Bronchial epithelial cell (primary cell): ENCODE measurements at regions not wholly inside any gene's neighbourhood (a gene's known extent, or its start where the extent isn't known, plus 50 kb on each side); places are given as distances from the start of the nearest gene placed in this dataset.

Experiments
- DNase-seq: peaks from one replicate; pipeline ENCODE4 v3.0.0-alpha.2; 2010; ENCODE audit warnings: low read depth
- FAIRE-seq: peaks from 2 replicates; lab custom pipeline; 2011; peaks lifted over from hg19 to GRCh38; lab: Jason Lieb, UNC
- H3K27me3 ChIP-seq: 2 replicates; pipeline ENCODE4 v1.5.1; 2011; ENCODE audit warnings: low read length; ENCODE audit not compliant: control insufficient read depth, insufficient read depth
- H3K36me3 ChIP-seq: 2 replicates; pipeline ENCODE4 v1.5.1; 2011; ENCODE audit warnings: low read length; ENCODE audit not compliant: control insufficient read depth, insufficient read depth
- H3K4me3 ChIP-seq: 2 replicates; pipeline ENCODE4 v1.5.1; 2011; ENCODE audit warnings: mild to moderate bottlenecking, low read depth, low read length, control low read depth
- TF ChIP-seq, protein P1 (sequence below): IDR thresholded peaks from 2 replicates; pipeline ENCODE4 v1.5.1; 2011; ENCODE audit warnings: mild to moderate bottlenecking, moderate library complexity, low read length, control low read depth, inconsistent platforms; ENCODE audit not compliant: insufficient read depth, severe bottlenecking

DNA sequence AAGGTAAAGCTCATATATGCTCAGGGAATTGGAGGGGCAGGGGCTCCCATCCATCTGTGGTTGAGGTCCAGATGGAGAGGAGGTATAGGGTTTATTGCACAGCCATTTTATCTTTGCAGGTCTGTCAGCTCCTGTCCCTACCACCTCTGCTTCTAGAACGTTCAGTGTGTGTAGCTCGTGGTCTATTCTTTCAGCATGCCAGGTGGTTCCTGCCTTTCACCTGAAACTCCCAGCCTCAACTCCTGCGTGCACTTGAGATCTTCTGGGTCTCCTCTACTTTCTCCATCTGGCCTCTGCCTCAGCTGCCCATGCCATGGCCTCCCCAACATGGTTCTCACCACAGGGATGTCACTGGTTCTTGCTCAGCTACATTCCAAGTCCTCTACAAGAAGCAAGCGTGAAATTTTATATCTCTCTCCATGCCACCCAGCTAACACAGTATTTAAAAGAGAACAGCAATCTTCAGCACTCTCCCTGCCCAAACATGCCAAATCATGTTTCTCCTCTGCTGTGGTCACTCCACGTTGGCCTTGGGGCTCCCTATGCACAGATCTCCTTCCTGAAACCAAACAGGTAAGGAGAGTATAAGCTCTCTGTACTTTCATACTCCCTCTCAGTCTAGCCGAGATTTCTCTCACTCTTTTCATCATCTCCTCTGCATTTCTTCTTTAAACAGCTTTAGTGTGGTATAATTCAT is 157.8 kb upstream of the TRPC6 start:
- TF ChIP-seq, protein P1, sequence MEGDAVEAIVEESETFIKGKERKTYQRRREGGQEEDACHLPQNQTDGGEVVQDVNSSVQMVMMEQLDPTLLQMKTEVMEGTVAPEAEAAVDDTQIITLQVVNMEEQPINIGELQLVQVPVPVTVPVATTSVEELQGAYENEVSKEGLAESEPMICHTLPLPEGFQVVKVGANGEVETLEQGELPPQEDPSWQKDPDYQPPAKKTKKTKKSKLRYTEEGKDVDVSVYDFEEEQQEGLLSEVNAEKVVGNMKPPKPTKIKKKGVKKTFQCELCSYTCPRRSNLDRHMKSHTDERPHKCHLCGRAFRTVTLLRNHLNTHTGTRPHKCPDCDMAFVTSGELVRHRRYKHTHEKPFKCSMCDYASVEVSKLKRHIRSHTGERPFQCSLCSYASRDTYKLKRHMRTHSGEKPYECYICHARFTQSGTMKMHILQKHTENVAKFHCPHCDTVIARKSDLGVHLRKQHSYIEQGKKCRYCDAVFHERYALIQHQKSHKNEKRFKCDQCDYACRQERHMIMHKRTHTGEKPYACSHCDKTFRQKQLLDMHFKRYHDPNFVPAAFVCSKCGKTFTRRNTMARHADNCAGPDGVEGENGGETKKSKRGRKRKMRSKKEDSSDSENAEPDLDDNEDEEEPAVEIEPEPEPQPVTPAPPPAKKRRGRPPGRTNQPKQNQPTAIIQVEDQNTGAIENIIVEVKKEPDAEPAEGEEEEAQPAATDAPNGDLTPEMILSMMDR = no peak
- peak; percentile 92 for DNase-seq

DNA sequence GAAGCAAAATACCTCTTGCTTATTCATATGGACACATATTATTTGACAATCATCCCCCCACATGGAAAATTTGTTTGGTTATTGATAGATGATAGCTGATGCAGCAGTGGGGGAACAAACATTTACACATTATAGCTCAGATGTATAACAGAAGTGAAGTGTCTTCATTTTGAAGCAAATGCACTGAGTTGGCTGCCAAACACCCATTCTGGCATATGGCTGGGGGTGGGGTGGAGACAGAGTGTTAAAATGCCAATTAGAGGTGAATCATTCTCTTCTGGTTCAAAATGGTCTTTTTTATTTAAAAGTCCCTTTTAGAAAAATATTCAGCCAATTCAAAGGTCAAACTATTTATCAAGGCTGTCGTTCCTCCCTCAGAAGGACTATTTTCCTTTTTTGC is 157.3 kb upstream of the TRPC6 start:
- Histone ChIP-seq H3K36me3 (no peaks in the 10 kb centered on the region), H3K4me3 (no peak overlapping the region), H3K27me3 (no peaks in the 10 kb centered on the region)
- FAIRE-seq (no peak), DNase-seq (no peak)
- TF ChIP-seq, protein P1 = no peak

More for the DNA sequence above, 157.8 kb upstream of the TRPC6 start:
- no peaks in the 10 kb centered on the region for H3K27me3 ChIP-seq
- no peak for FAIRE-seq
- H3K36me3 ChIP-seq = no peaks in the 10 kb centered on the region
- H3K4me3 ChIP-seq = no peak overlapping the region

DNA sequence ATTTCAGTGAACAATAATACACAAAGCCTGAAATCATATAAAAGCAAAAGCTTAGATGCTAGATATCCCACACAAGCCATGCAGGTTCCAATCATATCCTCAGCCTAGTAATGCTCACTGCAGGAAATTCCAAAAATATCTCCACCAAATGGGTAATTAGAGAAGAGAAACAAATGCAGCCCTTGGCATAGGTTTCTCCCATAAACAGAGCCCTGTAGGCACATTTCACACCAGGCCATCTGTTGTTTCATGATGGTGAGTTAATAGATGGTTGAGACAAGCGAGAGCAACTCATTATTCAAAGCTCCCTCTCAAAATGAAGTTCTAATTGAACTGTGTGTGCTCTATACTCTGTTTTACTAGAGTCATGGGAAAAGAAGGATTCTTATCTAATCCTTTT is 154.6 kb upstream of the TRPC6 start:
- H3K4me3 ChIP-seq = no peak overlapping the region
- DNase-seq = no peak
- TF ChIP-seq, protein P1 = no peak
- no peaks in the 10 kb centered on the region for H3K36me3 ChIP-seq
- H3K27me3 ChIP-seq = no peaks in the 10 kb centered on the region
- no peak for FAIRE-seq

DNA sequence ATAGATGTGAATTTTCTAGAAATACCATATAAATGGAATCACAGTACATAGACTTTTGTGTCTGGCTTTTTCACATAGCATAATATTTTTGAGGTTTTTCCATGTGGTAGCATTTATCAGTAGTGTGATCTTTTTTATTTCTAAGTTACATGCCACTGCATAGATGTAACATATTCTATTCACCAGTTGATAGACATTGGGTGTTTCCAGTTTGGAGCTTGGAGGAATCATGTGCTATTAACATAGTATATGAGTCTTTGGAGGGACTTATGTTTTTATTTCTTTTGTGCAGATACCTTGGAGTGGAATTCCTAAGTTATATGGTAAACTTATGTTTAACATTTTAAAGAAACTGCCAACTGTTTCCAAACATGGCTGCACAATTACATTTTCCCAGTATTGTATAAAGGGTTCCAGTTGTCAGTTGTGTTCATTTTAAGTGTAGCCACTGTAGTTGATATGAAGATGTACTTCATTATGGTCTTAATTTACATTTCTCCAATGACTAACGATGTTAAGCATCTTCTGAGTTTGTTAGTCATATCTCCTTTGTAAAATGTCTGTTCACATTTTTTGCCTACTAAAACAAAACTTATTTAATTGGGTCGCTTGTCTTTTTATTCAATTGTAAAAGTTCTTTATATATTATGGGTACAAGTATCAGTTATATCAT is 145.7 kb upstream of the TRPC6 start:
- TF ChIP-seq, protein P1 = no peak
- DNase-seq (no peak), FAIRE-seq (no peak)
- Histone ChIP-seq H3K4me3 (no peak overlapping the region), H3K27me3 (no peaks in the 10 kb centered on the region), H3K36me3 (no peaks in the 10 kb centered on the region)

DNA sequence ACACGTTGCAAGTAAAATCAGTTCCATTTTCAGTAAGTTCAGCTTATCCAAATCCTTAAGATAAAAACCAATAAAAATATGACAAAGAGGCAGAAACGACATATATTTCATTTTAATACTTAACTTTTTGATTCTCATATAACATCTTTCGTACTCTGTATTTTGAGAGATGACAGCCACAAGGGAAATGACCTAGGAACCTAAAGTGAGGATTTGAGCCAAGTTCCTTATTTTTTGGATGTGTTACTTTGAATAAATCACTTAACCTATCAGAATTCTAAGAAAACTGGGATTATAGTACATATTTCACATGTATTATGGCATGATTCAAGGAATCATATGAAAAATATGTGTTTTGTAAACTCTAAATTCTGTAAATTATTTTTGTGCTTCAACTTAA is 143.6 kb upstream of the TRPC6 start:
- DNase-seq (no peak), FAIRE-seq (no peak)
- TF ChIP-seq, protein P1 = no peak
- Histone ChIP-seq H3K36me3 (no peaks in the 10 kb centered on the region), H3K4me3 (no peak overlapping the region), H3K27me3 (no peaks in the 10 kb centered on the region)
